ENCODE measurements at regions not wholly inside any gene's neighbourhood (a gene's known extent, or its start where the extent isn't known, plus 50 kb on each side); places are given as distances from the start of the nearest gene placed in this dataset.
A peak's percentile ranks its signal among the peaks of the same experiment; 100 is the strongest.
"Not testable (repeated sequence)": the region's sequence is repeated elsewhere in the genome, so short reads cannot be mapped to it uniquely, and the experiment has no call there.

GRCh38 chr3:74904646-74905045, 290.2 kb upstream of the CNTN3 start:
- H3K4me1 ChIP-seq (ENCODE audit: control insufficient read depth, insufficient read depth, low read length), result no peaks in the 10 kb centered on the region
- ChIA-PET CTCF (no interaction called here), POLR2A (no interaction called here)
- in situ Hi-C loops (cut with HindIII; ENCODE audit: low pct_unique_long_range_greater_than_20kb, low sequenced_read_pairs) (no loop called here), intact Hi-C loops (cut with micrococcal nuclease; ENCODE audit: unreplicated experiment) (no loop called here)
- H3K9me3 ChIP-seq (ENCODE audit: control insufficient read depth, insufficient read depth, low read depth, low read length), result no peaks in the 10 kb centered on the region
- ATAC-seq, result no peak
- H3K36me3 ChIP-seq (ENCODE audit: control insufficient read depth, insufficient read depth, low read length), result no peaks in the 10 kb centered on the region
- H3K27me3 ChIP-seq (ENCODE audit: control insufficient read depth, insufficient read depth, low read length), result no peaks in the 10 kb centered on the region
- H3K4me3 ChIP-seq (ENCODE audit: low read depth in 2 of 2, low read length in 2 of 2), result no peak overlapping the region
- no peak overlapping the region for H3K27ac ChIP-seq (ENCODE audit: low read length)
- DNase-seq (ENCODE audit: low read depth, low spot score), result no peak
- TF ChIP-seq TCF7L2 (IDR thresholded peaks at IDR 0.05; ENCODE audit: low read depth, low read length), result no peak
- TF ChIP-seq SIN3A (IDR thresholded peaks at IDR 0.05; ENCODE audit: borderline replicate concordance, insufficient read depth, low read depth, low read length), result no peak
- no peak for TF ChIP-seq REST (IDR thresholded peaks at IDR 0.05; ENCODE audit: insufficient read depth in 1 of 2, low read depth in 2 of 2, low read length in 1 of 2)
- no peak for TF ChIP-seq CTCF (IDR thresholded peaks at IDR 0.05)
- TF ChIP-seq POLR2AphosphoS5 (IDR thresholded peaks at IDR 0.05; ENCODE audit: low read depth, low read length), result no peak
- BruUV-seq (replicated peaks), result no TSS peak

- POLR2A ChIA-PET; DNase-seq (ENCODE audit: low read depth, low spot score); CTCF ChIA-PET; BruUV-seq (replicated peaks); H3K36me3 ChIP-seq (ENCODE audit: control insufficient read depth, insufficient read depth, low read length); ATAC-seq; in situ Hi-C loops (cut with HindIII; ENCODE audit: low pct_unique_long_range_greater_than_20kb, low sequenced_read_pairs); H3K27ac ChIP-seq (ENCODE audit: low read length); H3K4me1 ChIP-seq (ENCODE audit: control insufficient read depth, insufficient read depth, low read length); H3K27me3 ChIP-seq (ENCODE audit: control insufficient read depth, insufficient read depth, low read length); intact Hi-C loops (cut with micrococcal nuclease; ENCODE audit: unreplicated experiment); H3K4me3 ChIP-seq (ENCODE audit: low read depth in 2 of 2, low read length in 2 of 2); H3K9me3 ChIP-seq (ENCODE audit: control insufficient read depth, insufficient read depth, low read depth, low read length): not testable (repeated sequence)
Observed at GRCh38 chr3:74899796-74900516, 285.5 kb upstream of the CNTN3 start.

DNA sequence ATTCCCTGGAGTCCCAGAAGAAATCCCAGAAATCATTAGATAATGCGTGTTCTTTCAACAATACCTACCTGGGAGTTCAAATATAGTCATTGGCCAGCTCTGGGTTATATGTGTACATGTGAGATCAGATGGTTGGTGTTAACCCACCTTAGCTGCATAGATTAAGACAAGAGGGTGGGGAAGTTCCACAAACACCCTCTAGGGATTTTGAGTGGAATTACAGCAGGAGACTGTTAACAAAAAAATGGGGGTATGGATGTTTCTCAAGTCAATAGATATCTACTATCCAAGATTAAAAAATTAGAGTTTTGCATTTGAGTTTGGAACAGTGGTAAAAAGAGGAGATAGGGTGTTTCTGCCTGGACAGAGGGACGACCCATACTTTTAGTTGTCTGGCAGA, 282.5 kb upstream of the CNTN3 start:
- POLR2A ChIA-PET, result no interaction called here
- ATAC-seq (no peak), DNase-seq (ENCODE audit: low read depth, low spot score) (no peak)
- Histone ChIP-seq H3K27ac (ENCODE audit: low read length) (no peak overlapping the region), H3K9me3 (ENCODE audit: control insufficient read depth, insufficient read depth, low read depth, low read length) (no peaks in the 10 kb centered on the region), H3K4me3 (ENCODE audit: low read depth in 2 of 2, low read length in 2 of 2) (no peak overlapping the region), H3K27me3 (ENCODE audit: control insufficient read depth, insufficient read depth, low read length) (no peaks in the 10 kb centered on the region), H3K4me1 (ENCODE audit: control insufficient read depth, insufficient read depth, low read length) (no peaks in the 10 kb centered on the region), H3K36me3 (ENCODE audit: control insufficient read depth, insufficient read depth, low read length) (no peaks in the 10 kb centered on the region)
- BruUV-seq (replicated peaks), result no TSS peak
- in situ Hi-C loops (cut with HindIII; ENCODE audit: low pct_unique_long_range_greater_than_20kb, low sequenced_read_pairs), result no loop called here
- CTCF ChIA-PET, result no interaction called here
- no peak for TF ChIP-seq POLR2AphosphoS5 (IDR thresholded peaks at IDR 0.05; ENCODE audit: low read depth, low read length)
- TF ChIP-seq CTCF (IDR thresholded peaks at IDR 0.05), result peak; percentile 13; the same call in 1 of the 2 replicates
- intact Hi-C loops (cut with micrococcal nuclease; ENCODE audit: unreplicated experiment), result no loop called here

Measured in Panc1 (cell line).